ENCODE measurements at regions not wholly inside any gene's neighbourhood (a gene's known extent, or its start where the extent isn't known, plus 50 kb on each side); places are given as distances from the start of the nearest gene placed in this dataset.

DNA sequence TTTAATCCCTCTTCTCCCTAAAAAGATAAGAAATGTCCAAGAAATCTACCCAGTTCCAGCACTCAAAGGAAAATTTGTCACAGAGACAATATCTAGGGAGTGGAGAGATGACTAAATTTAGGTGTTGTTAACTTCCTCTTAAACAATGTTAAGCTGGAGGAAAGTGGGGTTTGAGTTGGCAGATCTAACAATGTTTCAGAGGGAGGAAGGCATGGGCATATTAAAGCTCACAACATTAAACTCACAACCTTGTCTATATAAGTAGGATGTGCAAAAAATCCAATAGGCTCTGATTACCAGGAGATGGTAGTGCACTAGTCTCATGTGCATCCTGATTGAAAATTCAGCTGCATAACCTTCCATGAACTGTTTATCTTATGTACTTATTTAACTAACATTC lies 190.1 kb downstream of the BARHL2 start:
- TF ChIP-seq, protein P1, sequence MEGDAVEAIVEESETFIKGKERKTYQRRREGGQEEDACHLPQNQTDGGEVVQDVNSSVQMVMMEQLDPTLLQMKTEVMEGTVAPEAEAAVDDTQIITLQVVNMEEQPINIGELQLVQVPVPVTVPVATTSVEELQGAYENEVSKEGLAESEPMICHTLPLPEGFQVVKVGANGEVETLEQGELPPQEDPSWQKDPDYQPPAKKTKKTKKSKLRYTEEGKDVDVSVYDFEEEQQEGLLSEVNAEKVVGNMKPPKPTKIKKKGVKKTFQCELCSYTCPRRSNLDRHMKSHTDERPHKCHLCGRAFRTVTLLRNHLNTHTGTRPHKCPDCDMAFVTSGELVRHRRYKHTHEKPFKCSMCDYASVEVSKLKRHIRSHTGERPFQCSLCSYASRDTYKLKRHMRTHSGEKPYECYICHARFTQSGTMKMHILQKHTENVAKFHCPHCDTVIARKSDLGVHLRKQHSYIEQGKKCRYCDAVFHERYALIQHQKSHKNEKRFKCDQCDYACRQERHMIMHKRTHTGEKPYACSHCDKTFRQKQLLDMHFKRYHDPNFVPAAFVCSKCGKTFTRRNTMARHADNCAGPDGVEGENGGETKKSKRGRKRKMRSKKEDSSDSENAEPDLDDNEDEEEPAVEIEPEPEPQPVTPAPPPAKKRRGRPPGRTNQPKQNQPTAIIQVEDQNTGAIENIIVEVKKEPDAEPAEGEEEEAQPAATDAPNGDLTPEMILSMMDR (IDR thresholded peaks at IDR 0.05; ENCODE audit: low read depth, low read length), result no peak
- TF ChIP-seq MYC (IDR thresholded peaks at IDR 0.05; ENCODE audit: low read depth, low read length), result no peak
